Activated CD8-positive, alpha-beta memory T cell treated with anti-CD3 and anti-CD28 coated beads for 1 hour (primary cell): ENCODE measurements at regions not wholly inside any gene's neighbourhood (a gene's known extent, or its start where the extent isn't known, plus 50 kb on each side); places are given as distances from the start of the nearest gene placed in this dataset.
"Not testable (repeated sequence)": the region's sequence is repeated elsewhere in the genome, so short reads cannot be mapped to it uniquely, and the experiment has no call there.

ENCODE experiments used
- DNase-seq, 2 donors: peaks; one replicate each; pipeline ENCODE4 v3.0.0-alpha.2; 2020; ENCODE audit warnings: low read depth in 1 of 2; ENCODE audit errors: extremely low read depth in 1 of 2

DNA sequence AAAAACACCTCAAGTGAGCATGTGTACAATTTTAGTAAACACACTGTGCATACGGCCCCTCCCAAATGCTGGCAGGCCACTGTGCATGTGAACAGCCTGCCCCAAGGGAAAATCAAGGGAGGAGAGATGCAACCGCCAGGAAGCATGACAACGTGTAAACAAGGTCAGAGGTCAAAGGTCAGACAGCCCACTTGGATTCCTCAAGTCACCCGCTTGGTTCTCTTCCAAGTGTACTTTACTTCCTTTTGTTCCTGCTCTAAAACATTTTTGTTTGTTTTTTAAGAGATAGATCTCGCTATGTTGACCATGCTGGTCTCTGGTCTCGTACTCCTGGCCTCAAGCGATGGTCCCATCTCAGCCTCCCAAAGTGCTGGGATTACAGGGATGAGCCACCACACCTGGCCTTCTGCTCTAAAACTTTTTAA lies 126.7 kb upstream of the SHB start:
- no peak for DNase-seq

GRCh38 chr9:38194870-38195269 lies 125.8 kb upstream of the SHB start:
- no peak for DNase-seq

DNA sequence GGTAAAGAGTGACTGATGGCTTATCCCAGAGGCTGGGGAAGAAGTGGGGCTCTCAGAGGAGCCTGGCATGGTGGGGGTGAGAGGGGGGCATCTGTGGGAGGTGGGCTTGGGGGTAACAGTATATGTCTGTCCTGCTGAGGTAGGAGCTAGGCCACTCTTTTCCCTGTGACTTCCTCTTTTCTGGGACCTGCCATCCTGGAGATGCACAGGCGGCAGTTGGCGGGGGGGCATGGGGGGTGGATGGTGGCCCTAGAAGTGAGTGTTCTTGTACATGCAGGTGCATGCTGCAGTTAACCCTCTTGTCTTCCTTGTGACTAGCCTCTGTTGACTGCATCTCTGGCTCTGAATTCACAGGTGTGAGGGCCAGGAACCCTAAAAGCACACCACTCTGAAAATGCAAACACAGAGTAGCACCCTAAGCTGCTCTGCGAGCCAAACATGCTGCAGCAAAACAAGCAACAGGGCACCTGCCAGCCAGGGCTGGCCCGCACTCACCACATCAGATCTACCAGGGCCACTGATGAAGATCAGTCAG lies 123.8 kb upstream of the SHB start:
- no peak for DNase-seq

DNA sequence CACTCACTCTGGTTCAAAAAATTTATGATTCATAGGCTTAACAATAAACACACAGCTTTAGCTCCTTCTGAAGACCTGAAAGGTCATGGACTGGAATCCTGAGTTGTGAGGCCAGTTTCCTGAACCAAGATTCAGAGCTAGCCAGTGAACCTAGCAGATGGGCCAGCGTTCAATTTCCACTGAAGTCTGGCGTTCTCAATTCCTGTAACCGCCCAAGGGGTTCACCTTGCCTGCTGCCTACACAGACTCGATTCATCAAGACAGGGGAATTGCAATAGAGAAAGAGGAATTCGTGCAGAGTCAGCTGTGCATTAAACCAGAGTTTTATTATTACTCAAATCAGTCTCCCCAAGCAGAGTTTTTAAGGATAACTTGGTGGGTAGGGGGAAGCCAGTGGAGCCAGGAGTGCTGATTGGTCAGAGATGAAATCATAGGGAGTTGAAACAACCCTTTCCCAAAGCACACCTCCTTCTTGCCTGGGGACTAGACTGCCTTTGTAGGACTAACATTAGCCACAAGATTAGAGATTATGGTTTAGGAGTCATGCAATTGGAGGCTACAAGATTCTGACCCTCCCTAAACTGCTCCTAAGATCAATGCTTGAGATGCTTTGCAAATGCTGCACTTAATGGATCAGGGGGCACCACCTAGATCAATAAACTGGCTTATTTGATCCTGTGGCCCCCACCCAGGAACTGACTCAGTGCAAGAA lies 117.5 kb upstream of the SHB start:
- no peak for DNase-seq

DNA sequence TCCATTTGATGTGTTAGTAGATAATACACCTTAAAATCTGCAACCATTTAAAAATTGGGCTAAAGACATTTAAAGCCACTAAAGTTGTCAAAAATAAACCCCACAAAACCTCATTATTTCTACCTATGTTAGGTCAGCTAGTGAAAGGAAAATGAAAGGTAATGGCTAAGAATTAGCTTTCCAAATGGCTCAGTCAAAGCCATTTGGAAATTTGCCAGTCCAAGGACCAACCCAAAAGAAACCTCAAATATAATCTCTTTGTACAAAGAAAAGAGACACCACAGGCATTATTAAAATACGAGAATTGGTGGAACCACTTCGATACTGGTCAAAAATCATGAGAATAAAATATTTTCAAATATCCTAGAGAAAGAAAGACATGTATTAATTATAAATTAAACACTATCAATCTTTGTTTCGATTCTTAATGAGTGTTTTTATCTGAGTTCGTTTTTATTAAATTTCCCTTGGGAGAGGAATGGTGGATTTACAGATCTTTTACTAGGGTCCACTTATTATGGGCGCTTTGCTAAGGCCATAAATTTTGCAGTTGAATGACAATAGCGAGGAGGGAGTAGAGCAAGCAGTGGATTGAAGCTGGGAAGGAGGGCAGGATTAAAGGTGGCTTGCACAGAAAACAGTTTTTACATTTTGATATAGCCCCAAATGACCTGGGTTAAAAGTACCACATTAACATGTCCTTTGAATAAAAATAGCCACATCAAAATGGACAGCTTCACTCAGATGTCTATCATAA lies 116.8 kb upstream of the SHB start:
- DNase-seq, result no peak

GRCh38 chr9:38183994-38184568 lies 115.1 kb upstream of the SHB start:
- DNase-seq, result no peak

- no peak for DNase-seq
These were observed 113.3 kb upstream of the SHB start for GRCh38 chr9:38182321-38182720.

DNA sequence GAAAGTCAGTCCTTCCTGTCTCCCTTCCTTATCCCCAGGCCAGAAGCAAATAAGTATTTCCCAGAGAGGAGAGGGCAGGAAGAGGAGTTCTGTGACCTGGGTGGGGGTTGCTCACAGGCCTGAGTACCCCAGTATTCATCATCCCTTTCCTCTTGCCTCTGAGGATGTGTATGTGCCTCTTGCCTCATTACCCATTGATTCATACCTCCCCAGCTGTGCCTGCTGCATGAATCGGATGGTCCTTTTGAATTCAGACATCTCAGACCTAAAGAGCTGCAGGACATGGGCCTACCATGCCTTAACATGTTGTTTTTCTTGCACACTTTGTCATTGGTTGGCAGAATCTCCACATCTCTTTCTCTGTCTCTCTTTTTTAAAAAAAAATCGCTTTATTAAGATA lies 112.8 kb upstream of the SHB start:
- no peak for DNase-seq

DNA sequence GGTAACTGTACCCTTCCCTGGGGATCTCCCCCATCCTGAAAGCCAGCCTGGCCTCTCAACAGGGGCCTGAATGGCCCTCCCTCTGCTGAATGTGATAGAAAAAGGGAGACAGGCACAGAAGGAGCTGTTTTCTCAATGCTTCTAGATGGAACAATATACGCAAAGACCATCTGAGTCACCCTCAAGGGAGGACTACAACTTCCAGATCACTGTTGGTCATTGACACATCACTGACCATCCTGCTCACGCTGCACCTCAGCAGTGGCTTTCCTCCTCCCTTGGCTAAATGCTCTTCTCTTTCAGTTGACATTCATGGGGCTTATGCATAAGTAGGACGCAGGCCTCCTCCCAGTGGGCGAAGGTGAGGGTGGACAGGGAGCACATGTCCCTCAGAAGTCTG lies 112.2 kb upstream of the SHB start:
- no peak for DNase-seq

DNA sequence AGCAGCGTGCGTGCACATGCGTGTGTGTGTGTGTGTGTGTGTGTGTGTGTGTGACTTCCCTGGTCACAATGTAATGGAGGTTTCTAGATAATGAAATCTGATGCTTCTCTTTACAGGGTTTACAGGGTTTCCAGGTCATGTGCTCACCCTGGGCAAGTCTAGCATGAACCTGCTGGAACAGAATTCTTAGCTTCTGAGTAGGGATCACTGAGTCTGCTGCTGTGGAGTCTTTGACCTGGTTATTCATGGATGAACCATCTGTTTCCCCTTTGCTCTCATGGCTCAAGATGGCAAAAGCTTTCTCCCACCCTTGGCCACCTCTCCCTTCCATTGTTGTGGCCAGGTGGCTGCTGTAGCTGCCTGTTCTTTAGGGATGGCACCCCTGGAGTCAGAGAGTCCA lies 111.6 kb upstream of the SHB start:
- no peak for DNase-seq

DNA sequence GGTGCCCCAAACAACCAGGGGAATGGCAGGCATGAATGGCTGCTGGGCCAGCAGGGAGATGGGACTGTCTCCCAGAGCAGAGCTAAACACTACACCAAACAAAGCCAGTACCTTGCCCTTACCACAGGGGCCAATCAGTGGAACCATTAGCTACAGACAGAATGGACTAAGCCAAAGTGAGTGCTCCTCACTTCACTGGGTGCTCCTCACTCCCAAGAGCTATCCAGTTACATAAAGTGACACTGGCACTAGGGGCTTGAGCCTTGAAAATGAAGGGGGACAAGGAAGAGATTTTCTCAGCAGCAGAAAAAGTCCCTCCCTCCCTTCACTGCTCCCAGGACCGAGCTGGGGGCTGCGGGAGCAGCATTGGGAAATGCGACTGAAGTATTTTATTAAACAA lies 110.9 kb upstream of the SHB start:
- DNase-seq, result no peak

GRCh38 chr9:38178237-38178636 lies 109.2 kb upstream of the SHB start:
- no peak for DNase-seq

DNA sequence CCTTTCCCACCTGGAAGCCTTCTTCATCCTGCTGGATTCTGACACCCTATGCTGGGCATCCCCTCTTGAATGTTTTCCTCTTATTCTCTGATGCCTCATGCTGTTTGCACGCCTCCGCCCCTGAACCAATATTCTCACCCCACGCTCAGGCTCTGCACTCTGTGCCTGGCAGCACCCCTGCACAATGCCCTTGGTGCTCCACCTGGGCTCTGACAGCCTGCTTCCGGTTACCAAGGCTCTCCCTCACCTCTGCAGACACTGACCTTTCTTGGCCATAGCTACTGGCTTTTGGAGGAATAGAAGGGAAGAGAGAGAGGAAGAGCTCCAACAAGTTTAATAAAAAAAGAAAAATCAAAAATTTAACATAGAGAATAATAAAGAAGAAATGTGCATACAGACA lies 108.7 kb upstream of the SHB start:
- no peak for DNase-seq

GRCh38 chr9:38176251-38176650 lies 107.2 kb upstream of the SHB start:
- DNase-seq, result no peak

DNA sequence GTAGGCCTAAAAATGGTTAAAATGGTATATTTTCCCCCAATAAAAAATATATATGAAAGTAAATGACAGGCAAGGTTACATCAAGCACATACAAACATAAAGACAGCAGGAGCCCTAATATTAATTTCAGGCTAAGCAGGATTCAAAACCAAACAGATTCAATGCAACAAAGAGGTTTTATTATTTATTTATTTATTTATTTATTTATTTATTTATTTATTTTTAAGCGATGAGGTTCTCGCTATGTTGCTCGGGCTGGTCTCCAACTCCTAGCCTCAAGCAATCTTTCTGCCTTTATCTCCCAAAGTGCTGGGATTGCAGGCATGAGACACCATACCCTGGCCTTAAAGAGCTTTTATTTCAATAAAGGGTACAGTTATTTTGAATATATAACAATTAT lies 106.4 kb upstream of the SHB start:
- no peak for DNase-seq

DNA sequence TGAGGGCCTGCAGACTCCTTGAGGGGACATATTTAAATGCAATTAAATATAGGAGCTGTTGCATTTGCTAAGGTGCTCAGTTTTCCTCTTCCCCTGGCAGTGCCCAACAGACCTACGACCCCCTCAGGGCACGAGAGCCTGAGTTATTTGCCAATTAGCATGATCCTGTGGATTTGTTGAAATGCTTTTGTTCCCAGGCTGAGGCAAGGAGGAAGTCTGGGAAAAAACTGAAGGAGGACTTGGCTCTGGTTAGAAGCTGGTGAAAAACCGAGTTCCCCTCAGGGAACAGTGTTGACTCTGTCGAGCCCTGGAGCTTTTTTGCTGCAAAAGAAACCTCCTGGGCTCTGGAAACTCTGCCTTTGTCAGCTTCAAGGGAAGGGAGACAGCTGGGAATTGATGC lies 103.6 kb upstream of the SHB start:
- no peak for DNase-seq

GRCh38 chr9:38171926-38172325 lies 102.9 kb upstream of the SHB start:
- DNase-seq, result no peak

DNA sequence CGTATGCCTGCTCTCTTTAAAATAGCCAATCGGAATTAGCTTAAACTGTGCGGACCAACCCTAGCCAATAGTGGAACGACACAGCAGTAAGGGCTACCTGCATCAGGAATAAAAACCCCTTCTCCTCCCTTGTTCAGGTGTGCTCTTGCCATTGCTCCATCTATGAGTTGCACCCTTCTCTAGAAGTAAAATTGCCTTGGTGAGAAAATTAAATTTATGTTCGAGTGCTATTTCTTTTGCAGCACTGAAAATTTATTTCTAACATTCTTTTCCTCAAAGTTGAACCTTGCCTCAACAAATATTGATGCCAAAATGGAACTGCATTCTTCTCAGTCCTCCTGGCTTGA lies 102.5 kb upstream of the SHB start:
- DNase-seq, result no peak

- DNase-seq, result not testable (repeated sequence)
These were observed 101.9 kb upstream of the SHB start for GRCh38 chr9:38170763-38171537.

DNA sequence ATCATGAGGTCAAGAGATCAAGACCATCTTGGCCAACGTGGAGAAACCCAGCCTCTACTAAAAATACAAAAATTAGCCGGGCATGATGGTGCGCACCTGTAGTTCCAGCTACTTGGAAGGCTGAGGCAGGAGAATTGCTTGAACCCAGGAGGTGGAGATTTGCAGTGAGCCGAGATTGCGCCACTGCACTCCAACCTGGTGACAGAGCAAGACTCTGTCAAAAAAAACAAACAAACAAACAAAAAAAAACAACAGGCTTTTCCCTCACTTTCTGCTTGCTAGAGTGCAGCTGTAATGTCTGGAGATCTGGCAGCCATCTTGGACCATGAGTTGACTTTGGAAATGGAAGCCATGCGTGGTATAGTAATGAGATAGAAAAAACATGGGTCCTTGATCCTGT lies 101.1 kb upstream of the SHB start:
- DNase-seq, result not testable (repeated sequence)

- no peak for DNase-seq
These were observed 97.5 kb upstream of the SHB start for GRCh38 chr9:38166501-38166900.
